WTC11 (cell line): ENCODE measurements at regions not wholly inside any gene's neighbourhood (a gene's known extent, or its start where the extent isn't known, plus 50 kb on each side); places are given as distances from the start of the nearest gene placed in this dataset.
A peak's percentile ranks its signal among the peaks of the same experiment; 100 is the strongest.

Source experiments
- ATAC-seq: fragments of 200-7000 bp; cut with Tn5 transposase; 2 replicates; pipeline ENCODE4 v1.10.0; 2021; ENCODE audit warnings: mild to moderate bottlenecking, moderate library complexity
- CTCF ChIA-PET: fragments of 300-600 bp; sonication (Branson Sonifier 250); formaldehyde crosslinking; loops from one replicate; lab custom pipeline; 2021; ENCODE audit warnings: antibody characterized with exemption; lab: Charles Lee
- POLR2A ChIA-PET: fragments of 350-600 bp; sonication (Branson Sonifier 250); formaldehyde crosslinking; loops from one replicate; lab custom pipeline; 2021; ENCODE audit warnings: antibody characterized with exemption; lab: Charles Lee
- DNase-seq: peaks from one replicate; pipeline ENCODE4 v3.0.0; 2021; ENCODE audit warnings: low spot score
- H3K27ac Mint-ChIP-seq: 2 replicates; pipeline ENCODE4 v1.8.0; 2021; ENCODE audit warnings: mixed read lengths
- H3K27me3 Mint-ChIP-seq: 2 replicates; pipeline ENCODE4 v1.8.0; 2021; ENCODE audit warnings: low read depth, mild to moderate bottlenecking, moderate library complexity, mixed read lengths
- H3K36me3 Mint-ChIP-seq: 2 replicates; pipeline ENCODE4 v1.8.0; 2021; ENCODE audit warnings: mixed read lengths
- H3K4me1 Mint-ChIP-seq: 2 replicates; pipeline ENCODE4 v1.8.0; 2022; ENCODE audit warnings: mixed read lengths
- H3K4me3 Mint-ChIP-seq: 2 replicates; pipeline ENCODE4 v1.8.0; 2021; ENCODE audit warnings: mild to moderate bottlenecking, moderate library complexity, mixed read lengths
- H3K9me3 Mint-ChIP-seq: 2 replicates; pipeline ENCODE4 v1.8.0; 2021; ENCODE audit warnings: mixed read lengths
- ATF1 ChIP-seq: sonication (generic); formaldehyde crosslinking; IDR thresholded peaks from 2 replicates; pipeline ENCODE4 v1.8.1; 2023; ENCODE audit warnings: mild to moderate bottlenecking, moderate library complexity, missing genetic modification reagents
- CBFB ChIP-seq: sonication (generic); formaldehyde crosslinking; IDR thresholded peaks from 2 replicates; pipeline ENCODE4 v1.8.1; 2022; ENCODE audit warnings: mild to moderate bottlenecking, low read depth, missing genetic modification reagents
- EMX1 ChIP-seq: fragments of 250-450 bp; sonication (Bioruptor Pico); IDR thresholded peaks from 2 replicates; pipeline ENCODE4 v1.8.0; 2021; ENCODE audit warnings: mild to moderate bottlenecking
- ERG ChIP-seq: fragments of 250-450 bp; sonication (Bioruptor Pico); IDR thresholded peaks from 2 replicates; pipeline ENCODE4 v1.8.0; 2021; ENCODE audit warnings: mild to moderate bottlenecking
- GABPB1 ChIP-seq: sonication (generic); formaldehyde crosslinking; IDR thresholded peaks from 2 replicates; pipeline ENCODE4 v1.8.1; 2023; ENCODE audit warnings: mild to moderate bottlenecking, missing genetic modification reagents
- JAZF1 ChIP-seq: fragments of 250-450 bp; sonication (Bioruptor Pico); IDR thresholded peaks from 2 replicates; pipeline ENCODE4 v1.9.0; 2021; ENCODE audit warnings: moderate library complexity, mild to moderate bottlenecking, inconsistent platforms
- MAX ChIP-seq: sonication (generic); formaldehyde crosslinking; IDR thresholded peaks from 2 replicates; pipeline ENCODE4 v1.8.0; 2022; ENCODE audit warnings: mild to moderate bottlenecking, missing genetic modification reagents
- MYBL2 ChIP-seq: sonication (generic); formaldehyde crosslinking; IDR thresholded peaks from 2 replicates; pipeline ENCODE4 v1.8.1; 2023; ENCODE audit warnings: mild to moderate bottlenecking, moderate library complexity, missing genetic modification reagents
- NFATC4 ChIP-seq: fragments of 250-450 bp; sonication (Bioruptor Pico); IDR thresholded peaks from 2 replicates; pipeline ENCODE4 v1.9.0; 2021; ENCODE audit warnings: mild to moderate bottlenecking
- NFYB ChIP-seq: sonication (generic); formaldehyde crosslinking; conservative IDR thresholded peaks from 2 replicates; pipeline ENCODE4 v1.8.0; 2022; ENCODE audit warnings: low read depth, missing genetic modification reagents
- NR3C1 ChIP-seq: sonication (generic); formaldehyde crosslinking; conservative IDR thresholded peaks from 2 replicates; pipeline ENCODE4 v1.8.1; 2023; ENCODE audit warnings: low read depth, mild to moderate bottlenecking, missing genetic modification reagents
- OVOL2 ChIP-seq: fragments of 250-450 bp; sonication (Bioruptor Pico); IDR thresholded peaks from 2 replicates; pipeline ENCODE4 v1.9.0; 2021; ENCODE audit warnings: mild to moderate bottlenecking, borderline replicate concordance
- RELA ChIP-seq: sonication (generic); formaldehyde crosslinking; IDR thresholded peaks from 2 replicates; pipeline ENCODE4 v1.8.1; 2022; ENCODE audit warnings: missing genetic modification reagents, mild to moderate bottlenecking, borderline replicate concordance
- TEAD1 ChIP-seq: sonication (generic); formaldehyde crosslinking; IDR thresholded peaks from 2 replicates; pipeline ENCODE4 v1.8.0; 2022; ENCODE audit warnings: mild to moderate bottlenecking, missing genetic modification reagents
- ZNF416 ChIP-seq: fragments of 250-450 bp; sonication (Bioruptor Pico); IDR thresholded peaks from 2 replicates; pipeline ENCODE4 v1.9.0; 2021; ENCODE audit warnings: mild to moderate bottlenecking, inconsistent platforms
- ZSCAN18 ChIP-seq: fragments of 250-450 bp; sonication (Bioruptor Pico); IDR thresholded peaks from 2 replicates; pipeline ENCODE4 v2.1.2; 2022; ENCODE audit warnings: mild to moderate bottlenecking, moderate library complexity
- TF ChIP-seq, protein P1 (sequence below): sonication (generic); formaldehyde crosslinking; IDR thresholded peaks from 2 replicates; pipeline ENCODE4 v1.8.1; 2023; ENCODE audit warnings: mild to moderate bottlenecking, missing genetic modification reagents, moderate library complexity
- TF ChIP-seq, protein P2 (sequence below): fragments of 250-450 bp; sonication (Bioruptor Pico); IDR thresholded peaks from 2 replicates; pipeline ENCODE4 v1.9.0; 2021; ENCODE audit warnings: mild to moderate bottlenecking
- TF ChIP-seq, protein P3 (sequence below): fragments of 250-450 bp; sonication (Bioruptor Pico); conservative IDR thresholded peaks from 2 replicates; pipeline ENCODE4 v1.9.0; 2021; ENCODE audit warnings: mild to moderate bottlenecking
- TF ChIP-seq, protein P4 (sequence below): sonication (generic); formaldehyde crosslinking; IDR thresholded peaks from 2 replicates; pipeline ENCODE4 v1.8.0; 2022; ENCODE audit warnings: mild to moderate bottlenecking, missing genetic modification reagents

- TF ChIP-seq CBFB (CRISPR knock-in tag), result no peak
- TF ChIP-seq ATF1 (CRISPR knock-in tag), result no peak
- TF ChIP-seq, protein P1, sequence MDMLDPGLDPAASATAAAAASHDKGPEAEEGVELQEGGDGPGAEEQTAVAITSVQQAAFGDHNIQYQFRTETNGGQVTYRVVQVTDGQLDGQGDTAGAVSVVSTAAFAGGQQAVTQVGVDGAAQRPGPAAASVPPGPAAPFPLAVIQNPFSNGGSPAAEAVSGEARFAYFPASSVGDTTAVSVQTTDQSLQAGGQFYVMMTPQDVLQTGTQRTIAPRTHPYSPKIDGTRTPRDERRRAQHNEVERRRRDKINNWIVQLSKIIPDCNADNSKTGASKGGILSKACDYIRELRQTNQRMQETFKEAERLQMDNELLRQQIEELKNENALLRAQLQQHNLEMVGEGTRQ, result no peak
- no peak for TF ChIP-seq ZNF416
- TF ChIP-seq, protein P2, sequence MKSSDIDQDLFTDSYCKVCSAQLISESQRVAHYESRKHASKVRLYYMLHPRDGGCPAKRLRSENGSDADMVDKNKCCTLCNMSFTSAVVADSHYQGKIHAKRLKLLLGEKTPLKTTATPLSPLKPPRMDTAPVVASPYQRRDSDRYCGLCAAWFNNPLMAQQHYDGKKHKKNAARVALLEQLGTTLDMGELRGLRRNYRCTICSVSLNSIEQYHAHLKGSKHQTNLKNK, result no peak
- TF ChIP-seq RELA (CRISPR knock-in tag), result no peak
- TF ChIP-seq OVOL2, result no peak
Measured at GRCh38 chr15:100759106-100759505, 120.5 kb upstream of the ALDH1A3 start (continued).

- Mint-ChIP-seq H3K4me3 (no peak overlapping the region), H3K4me1 (peaks cover 19% of the 10 kb centered on the region)
- CTCF ChIA-PET, result interaction anchor here (0.7 to 2.4 kb wide), 4 partner anchors 23 to 249 kb away, joined by 3 to 6 read pairs (median 4); no protein-coding TSS in a partner anchor
Measured at GRCh38 chr15:100759698-100760356, 119.8 kb upstream of the ALDH1A3 start.

More at GRCh38 chr15:100759698-100760356, 119.8 kb upstream of the ALDH1A3 start:
- no peak for ATAC-seq
- no peaks in the 10 kb centered on the region for H3K27me3 Mint-ChIP-seq
- H3K9me3 Mint-ChIP-seq, result peaks cover 2% of the 10 kb centered on the region; the same call in 1 of the 2 replicates
- POLR2A ChIA-PET, result interaction anchor here (0.7 kb wide), 1 partner anchor 1009 kb away, joined by 5 read pairs; no protein-coding TSS in a partner anchor
- TF ChIP-seq JAZF1 (CRISPR knock-in tag), result no peak
- TF ChIP-seq EMX1, result no peak
- TF ChIP-seq NR3C1 (CRISPR knock-in tag), result no peak
- TF ChIP-seq TEAD1 (CRISPR knock-in tag), result no peak
- TF ChIP-seq, protein P3, sequence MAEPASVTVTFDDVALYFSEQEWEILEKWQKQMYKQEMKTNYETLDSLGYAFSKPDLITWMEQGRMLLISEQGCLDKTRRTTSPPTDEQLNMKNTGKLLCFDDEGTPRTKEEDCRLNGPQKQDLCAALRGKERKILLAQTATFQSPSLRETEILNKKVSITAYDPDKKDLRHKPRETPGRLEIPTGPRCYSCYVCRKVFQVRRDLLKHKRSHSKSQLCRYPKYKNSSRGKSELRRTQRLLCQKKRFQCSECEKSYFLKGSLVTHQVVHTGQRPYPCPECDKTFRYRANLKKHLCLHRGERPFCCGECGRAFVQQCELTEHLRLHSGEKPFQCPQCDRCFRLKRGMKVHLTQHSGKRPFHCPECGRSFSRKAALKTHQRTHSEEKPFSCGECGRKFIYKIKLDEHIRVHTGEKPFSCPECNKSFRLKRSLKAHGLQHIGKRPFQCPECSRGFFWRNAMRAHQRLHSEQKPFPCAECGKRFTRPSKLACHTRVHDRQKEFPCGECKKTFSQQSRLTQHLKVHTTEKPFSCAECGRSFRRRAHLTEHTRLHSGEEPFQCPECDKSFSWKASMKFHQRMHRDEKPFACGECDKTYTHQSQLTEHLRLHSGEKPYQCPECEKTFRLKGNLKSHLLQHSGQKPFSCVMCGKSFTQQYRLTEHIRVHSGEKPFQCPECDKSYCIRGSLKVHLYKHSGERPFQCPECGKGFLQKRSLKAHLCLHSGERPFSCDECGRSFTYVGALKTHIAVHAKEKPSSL (CRISPR knock-in tag), result no peak
- no peak for TF ChIP-seq MAX
- no peak for TF ChIP-seq NFATC4 (CRISPR knock-in tag)
- no peak for TF ChIP-seq GABPB1 (CRISPR knock-in tag)
- no peak for TF ChIP-seq ATF1 (CRISPR knock-in tag)
- no peak for TF ChIP-seq NFYB (CRISPR knock-in tag)
- no peak for TF ChIP-seq ERG (CRISPR knock-in tag)
- no peak for TF ChIP-seq MYBL2 (CRISPR knock-in tag)
- TF ChIP-seq ZSCAN18 (CRISPR knock-in tag), result no peak
- TF ChIP-seq, protein P4, sequence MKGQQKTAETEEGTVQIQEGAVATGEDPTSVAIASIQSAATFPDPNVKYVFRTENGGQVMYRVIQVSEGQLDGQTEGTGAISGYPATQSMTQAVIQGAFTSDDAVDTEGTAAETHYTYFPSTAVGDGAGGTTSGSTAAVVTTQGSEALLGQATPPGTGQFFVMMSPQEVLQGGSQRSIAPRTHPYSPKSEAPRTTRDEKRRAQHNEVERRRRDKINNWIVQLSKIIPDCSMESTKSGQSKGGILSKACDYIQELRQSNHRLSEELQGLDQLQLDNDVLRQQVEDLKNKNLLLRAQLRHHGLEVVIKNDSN (CRISPR knock-in tag), result no peak
- no peaks in the 10 kb centered on the region for H3K36me3 Mint-ChIP-seq
- peak; percentile 4 for DNase-seq
- no peak overlapping the region for H3K27ac Mint-ChIP-seq
